ENCODE measurements at regions not wholly inside any gene's neighbourhood (a gene's known extent, or its start where the extent isn't known, plus 50 kb on each side); places are given as distances from the start of the nearest gene placed in this dataset.

GRCh38 chr2:221774136-221774535 is 202.0 kb upstream of the EPHA4 start:
- Histone ChIP-seq H3K36me3 (ENCODE audit: control insufficient read depth, insufficient read depth, low read length) (no peaks in the 10 kb centered on the region), H3K27me3 (ENCODE audit: control insufficient read depth, insufficient read depth, low read length) (no peaks in the 10 kb centered on the region), H3K4me3 (ENCODE audit: low read depth, low read length) (no peak overlapping the region)
- no peak for TF ChIP-seq CTCF (IDR thresholded peaks at IDR 0.05; ENCODE audit: insufficient read depth, low read length, poor library complexity, severe bottlenecking)
- DNase-seq (ENCODE audit: low read depth), result no peak

GRCh38 chr2:221771297-221771696 is 199.2 kb upstream of the EPHA4 start:
- Histone ChIP-seq H3K27me3 (ENCODE audit: control insufficient read depth, insufficient read depth, low read length) (no peaks in the 10 kb centered on the region), H3K4me3 (ENCODE audit: low read depth, low read length) (no peak overlapping the region), H3K36me3 (ENCODE audit: control insufficient read depth, insufficient read depth, low read length) (no peaks in the 10 kb centered on the region)
- TF ChIP-seq CTCF (IDR thresholded peaks at IDR 0.05; ENCODE audit: insufficient read depth, low read length, poor library complexity, severe bottlenecking), result no peak
- DNase-seq (ENCODE audit: low read depth), result no peak

GRCh38 chr2:221767106-221768012 is 195.3 kb upstream of the EPHA4 start:
- H3K4me3 ChIP-seq (ENCODE audit: low read depth, low read length), result no peak overlapping the region
- no peak for DNase-seq (ENCODE audit: low read depth)
- H3K36me3 ChIP-seq (ENCODE audit: control insufficient read depth, insufficient read depth, low read length), result no peaks in the 10 kb centered on the region
- no peak for TF ChIP-seq CTCF (IDR thresholded peaks at IDR 0.05; ENCODE audit: insufficient read depth, low read length, poor library complexity, severe bottlenecking)
- H3K27me3 ChIP-seq (ENCODE audit: control insufficient read depth, insufficient read depth, low read length), result no peaks in the 10 kb centered on the region

- no peak for TF ChIP-seq CTCF (IDR thresholded peaks at IDR 0.05; ENCODE audit: insufficient read depth, low read length, poor library complexity, severe bottlenecking)
- Histone ChIP-seq H3K36me3 (ENCODE audit: control insufficient read depth, insufficient read depth, low read length) (no peaks in the 10 kb centered on the region), H3K27me3 (ENCODE audit: control insufficient read depth, insufficient read depth, low read length) (no peaks in the 10 kb centered on the region), H3K4me3 (ENCODE audit: low read depth, low read length) (no peak overlapping the region)
- DNase-seq (ENCODE audit: low read depth), result no peak
These were observed 190.4 kb upstream of the EPHA4 start for GRCh38 chr2:221762496-221762895.

GRCh38 chr2:221761260-221761659 is 189.2 kb upstream of the EPHA4 start:
- no peak for DNase-seq (ENCODE audit: low read depth)
- no peaks in the 10 kb centered on the region for H3K36me3 ChIP-seq (ENCODE audit: control insufficient read depth, insufficient read depth, low read length)
- no peak for TF ChIP-seq CTCF (IDR thresholded peaks at IDR 0.05; ENCODE audit: insufficient read depth, low read length, poor library complexity, severe bottlenecking)
- H3K4me3 ChIP-seq (ENCODE audit: low read depth, low read length), result no peak overlapping the region
- H3K27me3 ChIP-seq (ENCODE audit: control insufficient read depth, insufficient read depth, low read length), result no peaks in the 10 kb centered on the region

- no peak for DNase-seq (ENCODE audit: low read depth)
- H3K36me3 ChIP-seq (ENCODE audit: control insufficient read depth, insufficient read depth, low read length), result no peaks in the 10 kb centered on the region
- no peaks in the 10 kb centered on the region for H3K27me3 ChIP-seq (ENCODE audit: control insufficient read depth, insufficient read depth, low read length)
- TF ChIP-seq CTCF (IDR thresholded peaks at IDR 0.05; ENCODE audit: insufficient read depth, low read length, poor library complexity, severe bottlenecking), result no peak
- H3K4me3 ChIP-seq (ENCODE audit: low read depth, low read length), result no peak overlapping the region
These were observed 186.0 kb upstream of the EPHA4 start for GRCh38 chr2:221758076-221758475.

Measured in kidney epithelial cell (primary cell).